ENCODE measurements at regions not wholly inside any gene's neighbourhood (a gene's known extent, or its start where the extent isn't known, plus 50 kb on each side); places are given as distances from the start of the nearest gene placed in this dataset.
"Not testable (repeated sequence)": the region's sequence is repeated elsewhere in the genome, so short reads cannot be mapped to it uniquely, and the experiment has no call there.

DNA sequence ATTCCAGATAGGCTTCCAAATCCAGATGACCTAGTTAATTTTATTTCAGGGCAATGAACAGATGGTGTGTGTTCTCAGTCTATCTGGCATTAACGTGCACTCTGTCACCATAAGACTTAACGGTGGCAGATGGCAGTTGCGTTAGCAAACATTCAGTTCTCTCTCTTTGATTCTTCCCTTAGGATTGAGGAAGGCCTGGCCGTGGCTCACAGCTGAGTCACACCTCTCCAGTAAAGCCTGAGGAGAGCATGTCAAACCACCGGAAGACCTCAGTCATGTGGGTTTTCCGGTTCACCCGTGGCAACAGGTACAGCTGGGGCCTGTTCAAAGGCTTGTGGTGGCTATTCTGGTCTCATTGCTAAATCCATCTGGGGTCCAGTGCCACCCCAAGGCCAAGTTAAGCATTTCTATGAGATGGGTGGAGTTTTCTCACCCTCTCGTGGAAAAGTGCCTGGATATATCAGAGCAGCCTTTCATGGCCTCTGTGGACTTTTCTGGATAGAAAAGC, 545.1 kb upstream of the ATP2B1 start:
- DNase-seq: no peak

DNA sequence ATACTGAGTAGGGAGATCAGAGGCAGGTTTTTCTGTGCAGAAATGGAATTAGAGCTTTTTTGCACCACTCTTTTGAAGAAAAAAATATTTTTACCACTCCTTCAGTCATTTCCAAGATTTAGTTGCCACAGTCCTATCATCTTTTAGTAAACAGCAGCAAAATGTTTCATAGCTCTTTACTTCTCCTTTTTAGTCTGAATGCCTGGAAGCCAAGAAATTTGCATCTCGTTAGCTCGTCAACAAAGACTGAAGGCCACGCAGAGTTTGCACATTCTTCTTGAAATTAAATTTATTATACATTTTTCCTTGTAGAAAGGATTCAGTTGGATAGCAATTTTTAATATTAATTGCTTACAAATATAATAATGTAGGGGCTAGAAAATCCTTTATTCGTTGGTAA, 544.5 kb upstream of the ATP2B1 start:
- no peak for DNase-seq

DNA sequence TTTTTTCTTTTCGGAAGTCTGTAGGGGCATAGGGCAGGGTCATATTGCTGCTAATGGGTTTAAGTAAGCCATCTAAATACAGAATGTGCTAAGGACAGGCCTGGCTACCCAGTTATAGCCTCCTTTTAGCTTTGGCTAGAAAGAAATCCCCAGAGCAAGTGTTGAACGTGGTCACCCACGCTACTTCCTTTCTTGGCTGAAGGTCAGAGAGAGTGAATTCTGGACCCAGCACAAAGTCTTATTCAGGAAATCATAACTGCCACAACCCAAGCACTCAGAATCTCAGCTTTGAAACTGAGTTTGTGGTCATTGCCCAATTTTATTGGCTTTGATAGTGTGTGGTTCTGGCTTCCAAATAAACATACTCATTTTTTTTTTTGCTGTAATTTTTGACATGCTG, 542.1 kb upstream of the ATP2B1 start:
- no peak for DNase-seq

DNA sequence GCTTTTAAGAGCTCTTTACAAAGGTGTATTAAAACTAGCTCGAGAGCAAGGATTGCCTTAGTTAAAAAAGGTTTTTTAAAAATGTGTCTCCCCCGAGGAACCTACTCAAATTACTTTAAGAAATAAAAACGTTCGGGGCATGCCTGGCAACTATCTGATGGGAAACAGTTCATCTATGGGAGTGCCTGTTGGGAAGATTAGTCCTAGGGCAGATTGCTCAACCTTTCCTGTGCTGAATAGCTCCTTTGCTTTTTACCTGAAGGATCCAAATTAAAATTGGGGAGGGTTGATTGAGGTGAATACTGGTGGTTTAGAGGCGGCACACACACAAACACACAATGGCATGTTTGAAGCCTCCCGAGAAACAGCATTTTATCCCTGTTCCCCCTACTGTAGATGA, 541.4 kb upstream of the ATP2B1 start:
- DNase-seq: no peak

DNA sequence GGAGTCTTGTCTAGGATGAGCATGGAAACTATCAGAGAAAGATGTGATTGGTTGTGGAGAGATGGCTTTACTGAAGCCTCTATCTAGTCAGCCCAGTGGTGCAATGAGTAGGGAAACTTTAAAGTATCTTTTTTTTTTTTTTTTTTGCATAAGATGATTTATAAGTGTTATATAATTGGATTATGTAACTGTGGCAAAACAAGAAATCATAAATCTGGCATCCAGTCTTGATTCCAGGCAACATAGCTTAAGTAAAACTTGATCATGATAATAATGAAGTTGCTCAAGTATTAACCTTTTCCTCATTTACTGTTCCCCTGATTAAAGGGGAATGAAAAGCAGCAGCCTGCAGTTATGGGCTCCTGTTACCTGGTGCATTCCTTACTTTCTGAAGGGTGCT, 538.0 kb upstream of the ATP2B1 start:
- no peak for DNase-seq

DNA sequence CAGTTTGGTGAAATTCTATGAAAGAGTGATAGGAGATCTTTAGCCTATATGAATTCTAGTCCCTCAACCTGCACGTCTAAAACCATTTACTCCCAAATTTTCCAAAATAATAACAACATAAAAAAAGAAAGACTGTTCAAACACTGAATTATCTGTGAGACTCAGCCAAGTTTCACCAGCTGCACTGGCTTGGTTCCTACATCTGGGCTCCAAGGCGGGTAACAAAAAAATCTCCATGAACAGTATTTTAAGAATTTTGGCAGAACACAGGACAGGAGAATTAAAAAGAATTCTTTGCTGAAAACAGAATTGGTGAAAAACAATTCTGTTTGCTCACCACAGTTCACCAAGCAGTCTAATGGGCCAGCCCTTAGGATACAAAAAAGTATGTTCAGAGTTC, 536.8 kb upstream of the ATP2B1 start:
- DNase-seq: no peak

DNA sequence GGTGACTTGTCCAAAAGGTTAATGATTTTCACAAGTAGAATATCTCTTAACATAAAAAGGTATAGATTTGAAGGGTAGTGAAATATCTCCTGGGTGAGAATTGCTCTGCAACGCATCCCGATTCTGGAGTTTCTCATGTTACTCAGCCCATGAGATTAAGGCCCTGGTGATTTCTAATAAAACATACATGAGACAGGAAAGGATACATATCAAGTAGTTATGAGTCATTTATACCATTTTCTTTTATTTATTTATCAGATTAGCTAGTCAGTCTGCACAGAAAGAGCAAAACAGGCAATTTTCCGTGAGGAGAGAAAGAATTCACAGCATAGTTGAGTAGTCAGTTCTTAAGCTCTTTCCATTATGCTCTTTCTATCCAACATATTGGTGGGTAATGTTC, 535.6 kb upstream of the ATP2B1 start:
- DNase-seq: no peak

DNA sequence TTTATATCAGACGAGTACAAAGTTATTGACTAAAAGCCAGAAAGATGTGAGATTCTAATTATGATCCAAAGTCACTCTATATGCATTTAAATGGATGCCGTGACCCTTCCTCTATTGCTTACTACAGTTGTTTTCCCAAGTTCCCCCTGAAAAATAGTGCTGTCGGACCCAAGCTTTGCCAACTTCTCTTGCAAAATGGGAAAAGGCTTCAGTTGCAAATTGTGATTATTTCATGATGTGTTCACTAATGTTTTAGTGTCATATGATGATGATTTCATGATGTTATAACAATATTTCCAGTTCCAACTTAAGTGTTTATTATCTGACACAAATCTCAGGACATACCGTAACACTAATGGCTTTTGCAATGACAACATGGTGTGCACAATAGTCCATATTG, 534.6 kb upstream of the ATP2B1 start:
- DNase-seq: no peak

DNA sequence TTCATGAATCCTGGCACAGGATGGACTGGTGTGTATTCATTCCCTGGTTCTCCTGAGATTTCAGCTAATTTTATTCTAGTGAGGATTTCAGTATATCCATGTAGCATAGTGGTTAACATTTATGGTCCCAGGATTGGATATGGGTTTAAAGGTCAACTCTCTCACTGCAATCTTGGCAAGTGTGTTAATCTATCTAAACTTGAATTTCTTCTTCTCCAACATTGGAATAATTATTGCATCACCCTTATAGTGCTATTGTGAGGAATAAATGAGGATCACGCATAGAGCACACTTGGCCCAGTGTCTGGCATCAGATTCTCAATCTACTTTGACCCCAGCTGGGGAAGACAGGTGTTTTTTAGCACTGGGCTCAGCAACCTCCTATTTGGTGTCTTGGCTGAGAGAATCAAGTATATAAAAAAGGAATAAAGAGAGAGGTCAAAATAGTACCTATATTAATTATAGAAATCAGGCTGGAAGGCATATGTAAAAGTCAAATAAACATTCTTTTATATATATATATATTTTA, 531.2 kb upstream of the ATP2B1 start:
- no peak for DNase-seq

DNA sequence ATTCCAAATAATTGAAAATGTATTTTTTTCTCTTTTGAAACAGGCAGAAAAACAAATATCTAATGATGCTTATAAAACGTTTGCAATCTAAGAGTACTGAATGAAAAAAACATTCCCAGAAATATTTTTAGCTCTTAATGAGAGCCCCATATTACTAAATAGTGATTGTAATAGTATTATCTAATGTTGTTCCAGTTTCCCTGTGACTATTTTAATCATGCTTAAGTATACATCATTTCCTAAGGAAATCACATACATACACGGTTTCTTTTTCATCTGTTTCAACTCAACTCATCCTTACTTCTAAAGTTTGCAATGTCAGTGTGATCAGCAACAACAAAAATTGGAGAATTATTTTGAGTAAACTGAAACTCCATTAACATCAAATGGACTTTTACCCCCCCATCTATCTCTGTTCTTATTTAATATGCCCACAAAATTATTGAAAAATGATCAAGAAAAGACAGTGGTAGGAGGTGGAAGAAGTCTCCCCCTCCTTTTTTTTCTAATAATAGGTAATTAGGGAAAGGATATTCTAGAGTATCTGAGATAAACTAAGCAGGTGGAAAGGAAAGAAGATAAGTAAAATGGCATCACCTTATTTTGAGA, 530.1 kb upstream of the ATP2B1 start:
- no peak for DNase-seq

DNA sequence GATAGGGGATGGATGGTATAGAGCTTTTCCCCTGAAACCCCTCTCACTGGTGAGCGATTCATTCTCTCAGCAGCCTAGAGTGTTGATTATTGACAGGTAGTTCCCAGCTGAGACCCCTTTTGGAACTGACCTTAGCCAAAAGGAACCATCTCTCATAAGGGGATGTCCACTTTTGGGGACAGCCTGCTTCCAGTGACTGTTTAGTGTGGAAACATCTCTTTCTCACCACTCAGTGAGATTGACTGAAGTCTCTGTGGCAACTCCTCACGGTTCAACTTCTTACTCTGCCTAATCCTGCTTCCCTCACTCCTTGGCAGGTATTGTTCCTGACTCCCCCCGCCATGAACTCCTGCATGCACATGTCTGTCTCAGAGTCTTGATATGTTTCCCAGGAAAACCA, 529.2 kb upstream of the ATP2B1 start:
- DNase-seq: no peak

DNA sequence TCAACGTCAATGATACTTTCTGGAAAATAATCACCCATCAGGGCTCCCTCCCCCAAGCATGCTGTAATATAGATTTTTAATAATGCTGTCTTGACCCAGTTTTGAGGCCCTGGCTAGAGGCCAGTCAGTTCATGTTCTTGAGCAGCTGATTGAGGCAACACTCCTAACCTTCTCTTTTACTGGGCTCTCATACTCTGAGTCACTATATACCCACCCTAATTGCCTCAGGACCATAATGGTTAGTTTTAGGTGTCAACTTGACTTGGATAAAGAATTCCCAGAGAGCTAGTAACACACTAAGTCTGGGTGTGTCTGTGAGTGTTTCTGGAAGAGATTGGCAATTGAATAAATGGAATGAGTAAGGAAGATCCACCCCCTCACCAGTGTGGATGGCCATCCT, 527.0 kb upstream of the ATP2B1 start:
- DNase-seq: no peak

DNA sequence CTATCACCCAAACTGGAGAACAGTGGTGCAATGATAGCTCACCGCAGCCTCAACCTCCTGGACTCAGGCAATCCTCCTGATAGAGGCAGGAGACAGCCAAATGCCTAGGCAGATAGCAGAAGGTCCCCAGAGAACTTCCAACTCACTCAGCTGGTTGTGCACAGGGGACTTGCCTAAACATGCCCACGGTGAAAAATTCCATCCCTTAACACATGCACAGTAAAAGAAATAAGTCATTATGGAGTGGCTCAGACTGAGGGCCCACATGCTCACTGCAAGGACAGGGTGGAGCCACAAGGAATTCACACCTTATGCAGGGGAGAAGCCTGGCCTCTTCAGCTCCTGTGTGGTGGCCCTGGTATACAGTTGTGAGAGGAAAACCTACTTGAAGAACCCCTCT, 525.8 kb upstream of the ATP2B1 start:
- DNase-seq: no peak

DNA sequence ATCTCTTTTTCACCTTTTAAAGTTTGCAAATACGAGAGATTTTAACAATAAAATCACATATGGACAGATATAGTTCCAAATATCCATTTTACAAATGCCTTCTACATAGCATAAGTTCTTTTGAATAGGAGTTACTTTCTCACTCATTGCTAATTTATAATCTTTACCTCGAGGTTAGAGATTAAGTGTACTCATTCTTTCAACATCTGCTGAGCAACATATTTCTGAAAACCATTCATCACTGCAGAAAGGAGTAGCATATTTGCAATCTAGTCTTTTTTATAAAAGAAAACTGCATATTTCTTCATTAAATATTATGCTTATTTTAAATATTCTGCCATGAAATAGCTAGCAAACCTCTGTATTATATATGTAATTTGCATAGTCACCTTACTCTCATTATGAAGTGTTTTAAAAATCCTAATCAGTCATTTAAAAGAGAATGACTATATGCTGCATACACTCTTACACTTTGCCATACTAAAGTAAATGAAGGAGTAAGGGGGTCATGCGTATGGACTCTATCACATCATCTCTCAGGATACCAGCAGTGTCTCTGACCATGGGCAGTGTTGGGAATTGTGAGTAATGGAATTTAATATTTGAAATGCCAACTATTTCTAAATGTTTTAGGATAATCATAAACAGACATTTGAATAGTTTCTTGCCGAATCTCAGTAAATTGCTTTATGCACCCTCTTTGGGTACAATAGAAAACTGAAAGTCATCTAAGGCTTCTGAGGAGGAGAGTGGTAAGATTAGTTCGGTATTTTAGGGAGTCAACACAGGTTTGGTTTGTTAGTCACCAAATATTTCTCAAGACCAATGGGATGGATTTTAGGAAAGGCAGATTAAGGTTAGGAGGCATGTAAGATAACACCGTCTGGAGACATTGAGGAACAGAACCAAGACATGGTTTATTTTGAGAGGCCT, 524.8 kb upstream of the ATP2B1 start:
- DNase-seq: no peak

DNA sequence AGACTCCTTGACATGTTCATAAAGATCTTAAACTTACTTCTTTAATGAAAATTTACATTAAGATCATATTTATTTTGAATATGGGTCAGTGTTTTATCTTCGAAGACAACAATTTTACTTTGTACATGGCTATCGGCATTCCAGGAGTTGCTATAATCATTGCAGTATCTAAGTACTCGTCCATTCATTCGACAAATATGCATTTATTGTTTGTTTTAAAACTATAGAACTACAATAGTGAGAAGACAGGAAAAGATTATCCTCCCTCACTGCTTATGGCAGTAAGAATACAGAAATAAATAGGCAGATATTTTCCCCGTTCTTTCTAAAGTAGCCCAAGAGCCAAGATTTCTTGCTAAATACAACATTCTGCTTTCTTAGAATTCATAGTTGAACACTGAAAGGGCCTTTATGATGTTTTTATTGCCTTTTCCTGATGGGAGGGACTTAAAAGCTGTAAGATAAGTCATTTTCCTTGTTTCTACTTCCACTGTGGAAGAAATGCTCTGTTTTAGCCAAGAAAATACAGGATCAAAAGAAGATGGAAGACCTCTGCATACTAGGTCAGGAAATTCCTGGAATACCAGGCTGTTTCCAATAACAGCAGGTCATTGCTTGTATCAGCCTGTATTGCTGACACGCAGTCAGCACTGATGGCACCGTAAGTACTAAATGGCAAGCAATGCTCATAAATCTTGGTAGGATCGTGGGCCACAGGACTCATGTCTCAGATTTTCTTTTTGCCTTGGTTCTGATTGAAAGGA, 521.0 kb upstream of the ATP2B1 start:
- no peak for DNase-seq

DNA sequence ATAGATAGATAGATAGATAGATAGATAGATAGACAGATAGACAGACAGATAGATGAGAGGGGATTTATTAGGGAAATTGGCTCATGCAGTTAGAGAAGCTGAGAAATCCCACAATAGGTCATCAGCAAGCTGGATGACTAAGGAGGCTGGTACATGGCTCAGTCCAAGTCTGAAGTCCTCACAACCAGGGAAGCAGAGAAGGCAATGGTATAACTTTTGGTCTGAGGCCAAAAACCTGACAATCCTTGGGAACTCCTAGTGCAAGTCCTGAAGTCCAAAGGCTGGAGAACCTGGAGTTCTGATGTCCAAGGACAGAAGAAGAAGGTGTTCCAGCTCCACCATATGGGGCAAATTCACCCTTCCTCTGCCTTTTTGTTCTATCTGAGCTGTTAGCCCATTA, 517.6 kb upstream of the ATP2B1 start:
- no peak for DNase-seq

DNA sequence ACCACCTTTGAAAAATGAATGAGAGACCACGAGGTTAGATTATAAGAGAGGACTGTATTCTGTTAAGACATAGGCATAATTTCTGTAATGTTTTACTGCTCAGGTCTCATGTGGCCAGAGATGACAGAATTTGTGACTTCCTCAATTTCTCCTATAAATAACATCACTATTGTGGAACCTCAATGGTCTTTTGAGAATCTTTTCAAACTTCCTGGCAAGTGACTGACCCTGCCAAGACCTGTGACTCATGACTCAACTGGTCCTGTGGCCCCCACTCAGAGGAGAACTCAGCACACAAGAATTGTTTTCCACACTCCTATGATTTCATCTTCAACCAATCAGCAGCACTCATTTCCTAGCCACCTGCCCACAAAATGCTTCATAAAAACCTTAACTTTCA, 508.2 kb upstream of the ATP2B1 start:
- DNase-seq: no peak

DNA sequence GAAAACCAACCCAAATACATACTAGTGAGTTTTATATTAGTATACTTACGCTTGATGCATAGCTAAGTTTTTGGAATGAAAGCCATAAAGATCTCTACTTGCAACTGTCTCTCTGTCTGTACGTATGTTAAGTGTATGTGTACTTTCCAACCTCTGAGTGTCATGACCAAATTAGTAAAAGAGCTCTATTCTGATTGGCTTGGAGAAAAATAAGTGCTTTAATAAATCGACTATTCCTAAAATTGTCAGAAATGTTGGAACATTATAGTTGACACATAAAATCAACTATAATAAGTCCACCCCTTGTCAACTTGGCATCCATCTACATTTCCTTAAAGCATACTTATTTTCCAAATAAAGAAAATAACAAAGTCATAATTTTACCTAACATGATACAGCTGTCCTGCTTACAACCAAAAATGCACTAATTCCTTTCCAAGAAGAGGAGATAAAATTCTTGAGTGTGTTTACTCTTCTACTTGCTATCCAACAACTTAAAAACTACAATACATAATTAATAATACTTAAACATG, 507.4 kb upstream of the ATP2B1 start:
- DNase-seq: no peak

DNA sequence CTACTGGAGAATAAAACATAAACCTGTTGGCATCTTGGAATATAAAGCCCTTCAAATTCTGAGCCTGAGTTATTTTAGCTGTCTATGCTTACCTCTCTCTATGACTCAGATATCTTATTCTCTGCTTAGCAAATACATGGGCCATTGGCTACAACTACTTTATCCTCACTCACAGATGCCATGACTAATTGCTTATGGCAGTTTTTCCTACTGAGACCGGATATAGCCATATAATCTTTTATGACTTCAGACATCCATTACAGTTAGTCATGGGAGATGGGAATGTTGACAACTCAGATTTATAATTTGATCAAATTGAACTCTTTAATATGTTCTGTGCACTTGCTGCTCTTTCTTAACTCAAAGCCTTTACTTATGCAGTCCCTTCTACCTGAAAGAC, 502.4 kb upstream of the ATP2B1 start:
- no peak for DNase-seq

DNA sequence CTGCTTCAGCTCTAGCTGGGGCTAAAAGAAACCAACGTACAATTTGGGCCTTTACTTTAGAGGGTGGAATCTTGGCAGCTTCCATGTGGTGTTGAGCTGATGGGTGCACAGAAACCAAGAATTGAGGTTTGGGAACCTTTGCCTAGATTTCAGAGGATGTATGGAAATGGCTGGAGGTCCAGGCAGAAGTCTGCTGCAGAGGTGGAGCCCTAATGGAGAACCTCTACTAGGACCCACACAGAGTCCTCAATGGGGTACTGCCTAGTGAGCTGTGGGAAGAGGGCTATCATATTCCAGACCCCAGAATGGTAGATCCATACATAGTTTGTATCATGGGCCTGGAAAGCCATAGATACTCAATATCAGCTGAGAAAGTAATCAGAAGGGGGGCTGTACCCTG, 500.4 kb upstream of the ATP2B1 start:
- no peak for DNase-seq

DNA sequence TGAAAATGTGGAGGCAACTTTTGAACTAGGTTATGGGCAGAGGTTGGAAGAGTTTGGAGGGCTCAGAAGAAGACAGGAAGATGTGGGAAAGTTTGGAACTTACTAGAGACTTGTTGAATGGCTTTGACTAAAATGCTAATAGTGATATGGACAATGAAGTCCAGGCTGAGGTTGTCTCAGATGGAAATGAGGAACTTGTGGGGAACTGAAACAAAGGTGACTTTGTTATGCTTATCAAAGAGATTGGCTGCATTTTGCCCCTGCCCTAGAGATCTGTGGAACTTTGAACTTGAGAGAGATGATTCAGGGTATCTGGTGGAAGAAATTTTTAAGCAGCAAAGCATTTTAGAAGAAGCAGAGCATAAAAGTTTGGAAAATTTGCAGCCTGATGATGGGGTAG, 499.7 kb upstream of the ATP2B1 start:
- not testable (repeated sequence) for DNase-seq

DNA sequence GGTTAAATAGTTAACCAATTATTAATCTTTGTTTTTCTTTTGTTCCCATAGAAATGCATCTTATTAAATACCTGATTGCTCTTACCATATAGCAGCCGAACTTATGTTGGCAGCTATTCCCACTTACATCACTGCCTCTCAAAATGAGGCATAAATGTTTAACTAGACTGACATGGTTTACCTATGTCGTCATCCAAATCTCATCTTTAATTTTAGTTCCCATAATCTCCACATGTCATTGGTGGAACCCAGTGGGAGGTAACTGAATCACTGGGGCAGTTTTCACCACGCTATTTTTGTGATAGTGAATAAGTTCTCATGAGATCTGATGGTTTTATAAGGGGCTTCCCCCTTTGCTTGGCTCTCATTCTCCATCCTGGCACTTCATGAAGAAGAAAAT, 499.2 kb upstream of the ATP2B1 start:
- no peak for DNase-seq

DNA sequence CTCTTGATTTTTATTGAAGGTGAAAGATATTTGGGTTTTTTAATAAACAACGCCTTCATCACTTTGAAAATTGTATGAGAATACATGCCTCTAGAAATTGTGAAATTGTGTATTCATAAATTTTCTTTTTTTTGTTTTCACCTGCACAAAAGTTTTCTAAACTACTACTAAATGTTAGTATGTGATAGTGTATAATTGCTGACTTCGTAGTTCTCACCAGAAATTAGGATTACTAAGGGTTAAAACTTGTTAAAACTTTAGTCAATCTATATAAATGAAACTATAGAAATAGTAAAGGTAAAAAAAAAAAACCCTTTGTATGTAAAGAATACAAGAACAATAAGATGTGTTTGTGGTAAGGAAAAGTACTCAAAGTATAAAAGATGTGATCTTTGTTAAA, 496.5 kb upstream of the ATP2B1 start:
- DNase-seq: no peak

Data from right kidney (tissue), 1 donor.